RPMI7951 (cell line): ENCODE measurements at regions not wholly inside any gene's neighbourhood (a gene's known extent, or its start where the extent isn't known, plus 50 kb on each side); places are given as distances from the start of the nearest gene placed in this dataset.
A peak's percentile ranks its signal among the peaks of the same experiment; 100 is the strongest.

Experiments
- DNase-seq: peaks from one replicate; pipeline ENCODE4 v3.0.0-alpha.2; 2012; ENCODE audit warnings: low read depth

GRCh38 chr9:134487066-134487710 lies 154.4 kb upstream of the COL5A1 start:
- no peak for DNase-seq

GRCh38 chr9:134488331-134489280 lies 153.0 kb upstream of the COL5A1 start:
- peak; percentile 95 for DNase-seq

GRCh38 chr9:134489621-134490408 lies 151.8 kb upstream of the COL5A1 start:
- DNase-seq: no peak

GRCh38 chr9:134490446-134490845 lies 151.2 kb upstream of the COL5A1 start:
- DNase-seq: no peak

GRCh38 chr9:134491196-134491835 lies 150.3 kb upstream of the COL5A1 start:
- DNase-seq: peak; percentile 36

GRCh38 chr9:134491856-134492255 lies 149.7 kb upstream of the COL5A1 start:
- no peak for DNase-seq

GRCh38 chr9:134492281-134492691 lies 149.3 kb upstream of the COL5A1 start:
- peak; percentile 97 for DNase-seq

- no peak for DNase-seq
Observed at GRCh38 chr9:134492721-134493460, 148.7 kb upstream of the COL5A1 start.

- no peak for DNase-seq
Observed at GRCh38 chr9:134493461-134494272, 147.9 kb upstream of the COL5A1 start.

GRCh38 chr9:134494273-134494815 lies 147.3 kb upstream of the COL5A1 start:
- no peak for DNase-seq

- DNase-seq: no peak
Observed at GRCh38 chr9:134494905-134495304, 146.7 kb upstream of the COL5A1 start.

GRCh38 chr9:134495881-134496412 lies 145.7 kb upstream of the COL5A1 start:
- no peak for DNase-seq

- peak; percentile 84 for DNase-seq
Observed at GRCh38 chr9:134496413-134497282, 145.0 kb upstream of the COL5A1 start.

GRCh38 chr9:134497283-134497860 lies 144.2 kb upstream of the COL5A1 start:
- peak; percentile 46 for DNase-seq

GRCh38 chr9:134498814-134499166 lies 142.8 kb upstream of the COL5A1 start:
- no peak for DNase-seq

- DNase-seq: no peak
Observed at GRCh38 chr9:134500931-134501760, 140.5 kb upstream of the COL5A1 start.

GRCh38 chr9:134501761-134502265 lies 139.8 kb upstream of the COL5A1 start:
- DNase-seq: no peak
